ENCODE measurements at regions not wholly inside any gene's neighbourhood (a gene's known extent, or its start where the extent isn't known, plus 50 kb on each side); places are given as distances from the start of the nearest gene placed in this dataset.

- TF ChIP-seq CTCF (IDR thresholded peaks at IDR 0.05): no peak
- no peak for ATAC-seq (ENCODE audit: low FRiP score)
- no peak for DNase-seq (ENCODE audit: low spot score)
Measured at GRCh38 chr12:92362126-92362525, 216.5 kb upstream of the BTG1 start.

GRCh38 chr12:92360543-92360942 lies 214.9 kb upstream of the BTG1 start:
- DNase-seq (ENCODE audit: low spot score) (no peak), ATAC-seq (ENCODE audit: low FRiP score) (no peak)
- no peak for TF ChIP-seq CTCF (IDR thresholded peaks at IDR 0.05)

GRCh38 chr12:92359581-92360209 lies 214.0 kb upstream of the BTG1 start:
- no peak for ATAC-seq (ENCODE audit: low FRiP score)
- TF ChIP-seq CTCF (IDR thresholded peaks at IDR 0.05): no peak
- no peak for DNase-seq (ENCODE audit: low spot score)

GRCh38 chr12:92357584-92358261 lies 212.1 kb upstream of the BTG1 start:
- no peak for ATAC-seq (ENCODE audit: low FRiP score)
- DNase-seq (ENCODE audit: low spot score): no peak
- TF ChIP-seq CTCF (IDR thresholded peaks at IDR 0.05): no peak

- ATAC-seq (ENCODE audit: low FRiP score) (no peak), DNase-seq (ENCODE audit: low spot score) (no peak)
- TF ChIP-seq CTCF (IDR thresholded peaks at IDR 0.05): no peak
Measured at GRCh38 chr12:92356425-92356824, 210.8 kb upstream of the BTG1 start.

GRCh38 chr12:92349635-92350034 lies 204.0 kb upstream of the BTG1 start:
- no peak for TF ChIP-seq CTCF (IDR thresholded peaks at IDR 0.05)
- no peak for DNase-seq (ENCODE audit: low spot score)
- no peak for ATAC-seq (ENCODE audit: low FRiP score)

GRCh38 chr12:92342574-92342973 lies 196.9 kb upstream of the BTG1 start:
- no peak for DNase-seq (ENCODE audit: low spot score)
- TF ChIP-seq CTCF (IDR thresholded peaks at IDR 0.05): no peak
- no peak for ATAC-seq (ENCODE audit: low FRiP score)
